ENCODE measurements at regions not wholly inside any gene's neighbourhood (a gene's known extent, or its start where the extent isn't known, plus 50 kb on each side); places are given as distances from the start of the nearest gene placed in this dataset.
"Not testable (repeated sequence)": the region's sequence is repeated elsewhere in the genome, so short reads cannot be mapped to it uniquely, and the experiment has no call there.

DNA sequence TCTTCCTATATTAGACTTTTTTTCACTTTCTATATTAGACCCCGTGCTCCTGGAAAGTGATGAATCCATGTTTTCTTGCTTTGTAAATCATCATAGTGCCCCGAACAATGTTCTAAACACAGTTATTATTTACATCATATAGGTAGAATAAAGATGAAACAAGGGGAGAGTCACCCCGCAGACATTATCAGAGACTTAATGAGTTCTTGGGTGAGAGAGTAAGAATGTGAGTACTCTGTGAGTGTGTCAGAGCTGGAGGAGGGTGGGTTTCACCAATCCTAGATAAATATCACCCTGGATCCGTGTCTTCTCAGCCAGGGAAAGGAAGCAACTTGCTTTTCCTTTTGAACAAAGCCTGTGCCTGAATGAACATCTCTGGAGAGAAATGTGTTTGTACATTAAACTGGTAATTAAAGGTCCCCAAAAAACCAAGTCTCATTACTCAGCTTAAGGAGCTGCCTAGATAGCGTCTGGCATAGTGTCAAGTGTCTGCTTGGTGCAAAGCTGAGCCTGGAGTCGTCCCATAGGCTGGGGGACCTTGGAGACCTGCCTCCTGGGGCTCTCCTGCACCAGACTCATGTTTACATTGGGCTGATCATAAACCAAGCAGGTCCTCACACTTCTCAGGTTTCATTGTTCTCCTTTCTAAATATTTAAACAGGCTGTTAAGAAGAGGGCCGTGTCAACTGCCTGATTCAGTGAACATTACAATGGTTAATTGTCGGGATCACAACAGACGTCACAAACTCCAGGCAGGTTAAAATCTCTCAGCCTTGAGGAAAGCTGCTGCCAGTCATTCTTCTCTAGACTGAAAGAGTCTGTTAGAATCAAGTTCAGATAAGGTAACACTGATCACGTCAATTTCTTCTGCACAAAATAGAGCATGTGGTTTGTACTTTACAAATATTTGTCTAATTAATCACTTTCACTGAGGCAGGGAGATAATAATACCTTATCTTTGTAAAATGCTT lies 179.7 kb upstream of the MYLIP start:
- H3K36me3 Mint-ChIP-seq, result no peaks in the 10 kb centered on the region
- no peaks in the 10 kb centered on the region for H3K9me3 Mint-ChIP-seq
- no peak for DNase-seq
- CTCF ChIA-PET, result no interaction called here
- no peak overlapping the region for H3K4me3 Mint-ChIP-seq
- H3K4me1 Mint-ChIP-seq, result no peaks in the 10 kb centered on the region
- H3K27ac Mint-ChIP-seq, result no peak overlapping the region
- no peaks in the 10 kb centered on the region for H3K27me3 Mint-ChIP-seq

- H3K4me1 Mint-ChIP-seq, result no peaks in the 10 kb centered on the region
Observed at GRCh38 chr6:15947923-15948322, 181.0 kb upstream of the MYLIP start.

DNA sequence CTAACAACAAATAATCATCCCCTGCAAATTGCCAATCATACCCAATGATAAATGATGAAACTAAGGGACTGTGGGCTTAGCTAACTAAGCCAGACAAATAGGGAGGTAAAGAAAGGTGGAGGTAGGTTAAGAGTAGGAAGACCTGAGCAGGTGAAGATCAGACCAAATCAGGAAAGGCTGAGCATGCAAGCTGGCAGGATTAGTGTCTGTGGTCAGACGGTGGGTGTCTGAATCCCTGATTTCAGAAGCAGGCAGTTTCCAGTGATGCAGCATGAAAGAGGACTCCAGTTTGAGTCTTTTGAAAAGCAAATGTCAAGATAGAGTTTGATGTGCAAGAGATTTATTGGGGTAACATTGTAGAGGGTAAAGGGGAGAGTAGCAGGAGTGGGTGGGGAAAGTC lies 181.4 kb upstream of the MYLIP start:
- Mint-ChIP-seq H3K27me3 (no peaks in the 10 kb centered on the region), H3K4me3 (no peak overlapping the region), H3K27ac (no peak overlapping the region), H3K36me3 (no peaks in the 10 kb centered on the region), H3K9me3 (no peaks in the 10 kb centered on the region), H3K4me1 (no peaks in the 10 kb centered on the region)
- no peak for DNase-seq
- CTCF ChIA-PET, result no interaction called here

More at GRCh38 chr6:15947923-15948322, 181.0 kb upstream of the MYLIP start:
- Mint-ChIP-seq H3K4me3 (no peak overlapping the region), H3K9me3 (no peaks in the 10 kb centered on the region), H3K36me3 (no peaks in the 10 kb centered on the region), H3K27me3 (no peaks in the 10 kb centered on the region), H3K27ac (no peak overlapping the region)
- CTCF ChIA-PET, result no interaction called here
- DNase-seq, result no peak

DNA sequence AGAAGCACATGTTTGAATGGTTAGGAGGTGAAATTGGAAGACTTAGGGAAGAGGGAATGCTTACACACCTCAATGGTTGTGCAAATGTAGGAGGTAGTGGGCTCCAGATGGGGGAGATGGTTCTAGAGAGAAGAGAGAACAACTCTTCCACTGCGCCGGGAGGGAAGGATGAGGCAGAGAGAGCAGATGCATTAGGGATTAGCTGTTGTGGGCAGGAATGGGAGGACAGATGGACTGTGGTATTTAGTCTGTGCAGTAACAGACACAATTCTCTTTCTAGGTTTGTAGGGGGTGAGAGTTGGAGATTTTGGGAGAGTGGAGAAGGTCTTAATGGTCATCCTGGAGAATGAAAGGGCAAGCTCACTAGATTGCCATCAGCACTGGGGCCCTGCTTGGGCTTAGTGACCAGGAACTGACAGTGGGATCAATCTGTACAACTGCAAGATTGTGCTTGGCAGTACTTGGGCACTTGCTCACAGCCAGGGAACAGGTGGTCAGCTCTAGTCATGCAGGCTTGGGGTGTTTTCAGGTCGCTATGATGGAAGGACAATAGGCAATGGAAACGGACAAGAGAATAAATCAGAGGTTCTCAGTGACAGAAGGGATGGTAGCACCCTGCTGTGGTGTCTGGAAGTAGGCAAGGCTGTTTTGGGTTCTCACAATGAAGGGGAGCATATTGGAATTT lies 182.0 kb upstream of the MYLIP start:
- Mint-ChIP-seq H3K36me3 (no peaks in the 10 kb centered on the region), H3K4me1 (no peaks in the 10 kb centered on the region), H3K9me3 (no peaks in the 10 kb centered on the region), H3K4me3 (no peak overlapping the region), H3K27me3 (no peaks in the 10 kb centered on the region), H3K27ac (no peak overlapping the region)
- DNase-seq, result no peak
- CTCF ChIA-PET, result no interaction called here

DNA sequence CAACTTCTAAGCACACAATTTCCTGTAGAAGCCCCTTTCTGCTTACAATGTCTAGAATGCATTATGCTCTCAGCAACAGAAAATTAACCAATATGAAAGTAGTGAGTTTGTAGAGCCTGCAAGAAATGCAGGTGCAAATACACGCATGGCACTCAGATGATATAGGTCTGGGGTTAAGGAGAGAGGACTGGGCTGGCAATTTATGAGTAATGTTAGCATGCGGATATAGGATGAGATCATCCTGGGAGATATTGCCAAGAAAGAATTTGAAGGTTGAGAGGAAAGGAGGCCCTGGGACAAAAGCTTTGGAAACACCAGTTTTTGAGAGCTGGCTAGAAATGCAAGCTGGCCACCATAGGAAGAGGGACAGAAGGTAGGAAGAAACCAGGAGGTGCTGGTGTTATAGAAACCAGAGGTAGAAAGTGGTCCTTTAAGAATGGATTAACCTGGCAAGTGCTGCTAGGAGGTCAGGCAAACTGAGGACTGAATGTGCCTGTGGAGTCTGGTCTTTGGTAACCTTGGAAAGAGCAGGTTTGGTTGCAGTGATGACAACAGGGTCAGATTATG lies 183.2 kb upstream of the MYLIP start:
- no peak overlapping the region for H3K27ac Mint-ChIP-seq
- H3K36me3 Mint-ChIP-seq, result no peaks in the 10 kb centered on the region
- no peaks in the 10 kb centered on the region for H3K9me3 Mint-ChIP-seq
- no peaks in the 10 kb centered on the region for H3K27me3 Mint-ChIP-seq
- CTCF ChIA-PET, result no interaction called here
- H3K4me1 Mint-ChIP-seq, result no peaks in the 10 kb centered on the region
- H3K4me3 Mint-ChIP-seq, result no peak overlapping the region
- DNase-seq, result no peak

GRCh38 chr6:15943423-15943822 lies 185.5 kb upstream of the MYLIP start:
- H3K4me1 Mint-ChIP-seq, result no peaks in the 10 kb centered on the region
- H3K27me3 Mint-ChIP-seq, result no peaks in the 10 kb centered on the region
- H3K4me3 Mint-ChIP-seq, result no peak overlapping the region
- H3K36me3 Mint-ChIP-seq, result no peaks in the 10 kb centered on the region
- DNase-seq, result no peak
- no peak overlapping the region for H3K27ac Mint-ChIP-seq
- CTCF ChIA-PET, result no interaction called here
- H3K9me3 Mint-ChIP-seq, result no peaks in the 10 kb centered on the region

DNA sequence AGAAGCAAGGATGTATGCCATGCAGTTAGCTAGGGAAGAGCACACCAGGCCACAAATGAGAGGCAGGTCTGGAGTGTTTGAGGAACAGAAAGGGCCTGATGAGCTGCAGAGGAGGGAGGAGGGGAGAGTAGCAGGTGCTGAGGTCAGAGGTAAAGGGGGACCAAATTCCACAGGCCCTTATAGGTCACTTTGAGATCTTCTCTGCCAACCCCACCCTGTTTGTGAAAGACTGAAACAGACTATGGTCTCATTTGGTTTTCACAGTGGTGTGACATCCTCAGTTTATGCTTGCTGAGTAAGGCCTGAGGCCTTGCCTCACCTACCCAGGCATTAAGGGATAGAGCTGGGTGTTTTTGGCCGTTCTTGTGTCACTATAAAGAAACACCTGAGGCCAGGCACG lies 187.7 kb upstream of the MYLIP start:
- Mint-ChIP-seq H3K36me3 (no peaks in the 10 kb centered on the region), H3K4me1 (no peaks in the 10 kb centered on the region), H3K27ac (no peak overlapping the region), H3K9me3 (no peaks in the 10 kb centered on the region), H3K27me3 (no peaks in the 10 kb centered on the region), H3K4me3 (no peak overlapping the region)
- CTCF ChIA-PET, result no interaction called here
- DNase-seq, result no peak

- Mint-ChIP-seq H3K9me3 (no peaks in the 10 kb centered on the region), H3K27me3 (peaks cover 3% of the 10 kb centered on the region), H3K36me3 (no peaks in the 10 kb centered on the region), H3K4me1 (no peaks in the 10 kb centered on the region), H3K4me3 (no peak overlapping the region), H3K27ac (no peak overlapping the region)
- CTCF ChIA-PET, result no interaction called here
- no peak for DNase-seq
Observed at GRCh38 chr6:15938107-15938506, 190.8 kb upstream of the MYLIP start.

- peaks cover 3% of the 10 kb centered on the region for H3K27me3 Mint-ChIP-seq
- no peak overlapping the region for H3K27ac Mint-ChIP-seq
- no peaks in the 10 kb centered on the region for H3K9me3 Mint-ChIP-seq
- CTCF ChIA-PET, result no interaction called here
- DNase-seq, result no peak
- H3K36me3 Mint-ChIP-seq, result no peaks in the 10 kb centered on the region
- H3K4me3 Mint-ChIP-seq, result no peak overlapping the region
- H3K4me1 Mint-ChIP-seq, result no peaks in the 10 kb centered on the region
Observed at GRCh38 chr6:15937602-15938001, 191.3 kb upstream of the MYLIP start.

GRCh38 chr6:15936503-15936902 lies 192.4 kb upstream of the MYLIP start:
- H3K4me1 Mint-ChIP-seq, result no peaks in the 10 kb centered on the region
- H3K9me3 Mint-ChIP-seq, result peaks cover 6% of the 10 kb centered on the region
- no peak overlapping the region for H3K27ac Mint-ChIP-seq
- DNase-seq, result no peak
- H3K36me3 Mint-ChIP-seq, result no peaks in the 10 kb centered on the region
- H3K27me3 Mint-ChIP-seq, result peaks cover 3% of the 10 kb centered on the region
- H3K4me3 Mint-ChIP-seq, result no peak overlapping the region
- CTCF ChIA-PET, result no interaction called here

- Mint-ChIP-seq H3K27ac (no peak overlapping the region), H3K4me3 (no peak overlapping the region), H3K27me3 (peaks cover 3% of the 10 kb centered on the region), H3K4me1 (no peaks in the 10 kb centered on the region), H3K9me3 (peaks cover 11% of the 10 kb centered on the region), H3K36me3 (no peaks in the 10 kb centered on the region)
- no peak for DNase-seq
- CTCF ChIA-PET, result no interaction called here
Observed at GRCh38 chr6:15935661-15936060, 193.2 kb upstream of the MYLIP start.

DNA sequence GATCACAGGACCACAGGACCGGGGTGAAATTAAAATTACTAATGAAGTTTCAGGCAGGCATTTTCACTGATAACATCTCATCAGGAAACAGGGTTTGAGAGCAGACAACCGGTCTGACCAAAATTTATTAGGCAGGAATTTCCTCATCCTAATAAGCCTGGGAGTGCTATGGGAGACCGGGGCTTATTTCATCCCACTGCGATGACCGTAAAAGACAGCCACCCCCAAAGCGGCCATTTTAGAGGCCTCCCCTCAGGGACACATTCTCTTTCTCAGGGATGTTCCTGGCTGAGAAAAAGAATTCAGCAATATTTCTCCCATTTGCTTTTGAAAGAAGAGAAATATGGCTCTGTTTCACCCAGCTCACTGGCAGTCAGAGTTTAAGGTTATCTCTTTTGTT lies 197.2 kb upstream of the MYLIP start:
- H3K36me3 Mint-ChIP-seq, H3K27me3 Mint-ChIP-seq, H3K4me1 Mint-ChIP-seq, CTCF ChIA-PET, H3K27ac Mint-ChIP-seq, DNase-seq, H3K4me3 Mint-ChIP-seq: not testable (repeated sequence)
- peaks cover 13% of the 10 kb centered on the region for H3K9me3 Mint-ChIP-seq

DNA sequence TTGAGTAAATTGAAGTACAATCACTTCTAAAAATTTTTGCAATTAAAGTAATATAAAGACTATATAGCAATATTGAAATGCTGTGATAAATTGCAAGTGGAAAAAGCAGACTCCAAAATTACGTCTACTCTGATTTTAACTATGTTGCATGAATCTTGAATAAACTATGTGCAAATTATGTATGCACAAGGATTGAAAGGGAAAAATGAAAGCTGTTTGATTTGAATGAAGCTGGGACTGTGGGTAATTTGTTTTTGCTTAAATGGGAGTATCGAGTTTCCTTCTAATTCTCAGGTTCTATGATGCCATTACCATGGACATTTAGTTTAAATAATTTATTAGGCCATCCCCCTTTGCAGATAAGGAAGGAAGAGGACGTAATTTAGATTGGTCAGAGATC lies 198.7 kb upstream of the MYLIP start:
- peaks cover 3% of the 10 kb centered on the region for H3K27me3 Mint-ChIP-seq
- H3K9me3 Mint-ChIP-seq, result peaks cover 13% of the 10 kb centered on the region
- H3K4me3 Mint-ChIP-seq, result no peak overlapping the region

GRCh38 chr6:15929685-15930084 lies 199.2 kb upstream of the MYLIP start:
- no peak overlapping the region for H3K4me3 Mint-ChIP-seq
- peaks cover 3% of the 10 kb centered on the region for H3K27me3 Mint-ChIP-seq
- H3K36me3 Mint-ChIP-seq, result no peaks in the 10 kb centered on the region
- peaks cover 13% of the 10 kb centered on the region for H3K9me3 Mint-ChIP-seq
- H3K4me1 Mint-ChIP-seq, result no peaks in the 10 kb centered on the region
- H3K27ac Mint-ChIP-seq, result no peak overlapping the region
- CTCF ChIA-PET, result no interaction called here
- no peak for DNase-seq

More for the DNA sequence above, 198.7 kb upstream of the MYLIP start:
- H3K27ac Mint-ChIP-seq, result no peak overlapping the region
- no peaks in the 10 kb centered on the region for H3K4me1 Mint-ChIP-seq
- no peak for DNase-seq
- H3K36me3 Mint-ChIP-seq, result no peaks in the 10 kb centered on the region
- CTCF ChIA-PET, result interaction anchor here (1.2 kb wide), 1 partner anchor 38 kb away, joined by 3 read pairs; no protein-coding TSS in a partner anchor
